ENCODE measurements at regions not wholly inside any gene's neighbourhood (a gene's known extent, or its start where the extent isn't known, plus 50 kb on each side); places are given as distances from the start of the nearest gene placed in this dataset.

- peaks cover 7% of the 10 kb centered on the region for H3K4me1 ChIP-seq (ENCODE audit: control insufficient read depth, insufficient read depth, low read length)
- H3K27me3 ChIP-seq (ENCODE audit: control insufficient read depth, insufficient read depth, low read length), result no peaks in the 10 kb centered on the region
- no peak overlapping the region for H3K4me3 ChIP-seq (ENCODE audit: low read length)
- no peaks in the 10 kb centered on the region for H3K9me3 ChIP-seq (replicated peaks; ENCODE audit: low read length)
- no peak overlapping the region for H3K4me2 ChIP-seq (ENCODE audit: low read length)
- no peaks in the 10 kb centered on the region for H3K36me3 ChIP-seq (ENCODE audit: insufficient read depth, low read length)
- no peak overlapping the region for H3K9ac ChIP-seq (ENCODE audit: low read depth, low read length)
These were observed 80.1 kb downstream of the CD164 start for GRCh38 chr6:109302176-109302575.

DNA sequence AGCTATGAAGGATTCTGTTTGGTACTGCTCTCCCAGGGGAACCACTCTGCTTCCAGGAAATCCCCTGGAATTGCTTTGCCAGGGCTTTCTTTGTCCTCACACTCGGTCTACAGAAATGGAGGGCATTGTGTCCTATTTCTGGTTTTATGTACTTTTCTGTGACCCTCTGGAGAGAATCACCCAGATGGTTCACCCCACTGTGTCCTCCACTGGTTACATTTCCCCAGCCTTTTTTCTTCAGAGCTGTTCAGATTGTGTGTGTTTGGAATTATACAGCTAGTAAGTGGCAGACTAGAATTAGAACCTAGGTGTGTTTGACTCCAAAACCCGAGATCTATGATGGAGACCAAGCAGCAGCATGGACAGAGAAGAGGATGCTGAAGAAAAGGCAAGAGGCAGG, 80.8 kb downstream of the CD164 start:
- H3K9me3 ChIP-seq (replicated peaks; ENCODE audit: low read length), result no peaks in the 10 kb centered on the region
- no peaks in the 10 kb centered on the region for H3K36me3 ChIP-seq (ENCODE audit: insufficient read depth, low read length)
- H3K9ac ChIP-seq (ENCODE audit: low read depth, low read length), result no peak overlapping the region
- H3K4me2 ChIP-seq (ENCODE audit: low read length), result no peak overlapping the region
- no peak overlapping the region for H3K4me3 ChIP-seq (ENCODE audit: low read length)
- H3K4me1 ChIP-seq (ENCODE audit: control insufficient read depth, insufficient read depth, low read length), result peaks cover 7% of the 10 kb centered on the region
- no peaks in the 10 kb centered on the region for H3K27me3 ChIP-seq (ENCODE audit: control insufficient read depth, insufficient read depth, low read length)

DNA sequence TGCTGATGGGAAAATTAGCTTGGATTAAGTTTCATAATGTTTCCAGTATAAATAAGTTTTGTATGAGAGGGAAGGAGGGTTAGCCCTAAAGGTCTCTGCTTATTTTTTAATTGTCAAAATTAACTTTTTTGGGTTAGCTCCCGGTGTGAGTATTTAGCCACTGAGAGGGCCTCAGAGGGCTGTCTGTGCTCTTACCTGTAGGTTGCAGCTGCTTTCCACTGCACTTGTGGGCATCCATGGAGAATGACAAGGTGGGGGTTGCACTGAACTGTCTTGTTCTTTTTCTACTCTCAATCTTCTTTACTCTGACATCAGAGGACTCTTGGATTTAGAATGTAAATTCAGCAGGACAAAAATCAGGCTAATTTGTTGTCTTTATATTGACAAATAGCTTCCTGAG, 81.4 kb downstream of the CD164 start:
- Histone ChIP-seq H3K4me1 (ENCODE audit: control insufficient read depth, insufficient read depth, low read length) (peaks cover 7% of the 10 kb centered on the region), H3K4me3 (ENCODE audit: low read length) (no peak overlapping the region), H3K4me2 (ENCODE audit: low read length) (no peak overlapping the region)

GRCh38 chr6:109299776-109300564, 82.3 kb downstream of the CD164 start:
- H3K9me3 ChIP-seq (replicated peaks; ENCODE audit: low read length), result no peaks in the 10 kb centered on the region
- H3K4me3 ChIP-seq (ENCODE audit: low read length), result no peak overlapping the region
- H3K4me1 ChIP-seq (ENCODE audit: control insufficient read depth, insufficient read depth, low read length), result peaks cover 7% of the 10 kb centered on the region
- no peak overlapping the region for H3K4me2 ChIP-seq (ENCODE audit: low read length)
- H3K9ac ChIP-seq (ENCODE audit: low read depth, low read length), result no peak overlapping the region
- H3K27me3 ChIP-seq (ENCODE audit: control insufficient read depth, insufficient read depth, low read length), result no peaks in the 10 kb centered on the region
- H3K36me3 ChIP-seq (ENCODE audit: insufficient read depth, low read length), result no peaks in the 10 kb centered on the region

More for the DNA sequence above, 81.4 kb downstream of the CD164 start:
- Histone ChIP-seq H3K36me3 (ENCODE audit: insufficient read depth, low read length) (no peaks in the 10 kb centered on the region), H3K9me3 (replicated peaks; ENCODE audit: low read length) (no peaks in the 10 kb centered on the region), H3K27me3 (ENCODE audit: control insufficient read depth, insufficient read depth, low read length) (no peaks in the 10 kb centered on the region), H3K9ac (ENCODE audit: low read depth, low read length) (no peak overlapping the region)

DNA sequence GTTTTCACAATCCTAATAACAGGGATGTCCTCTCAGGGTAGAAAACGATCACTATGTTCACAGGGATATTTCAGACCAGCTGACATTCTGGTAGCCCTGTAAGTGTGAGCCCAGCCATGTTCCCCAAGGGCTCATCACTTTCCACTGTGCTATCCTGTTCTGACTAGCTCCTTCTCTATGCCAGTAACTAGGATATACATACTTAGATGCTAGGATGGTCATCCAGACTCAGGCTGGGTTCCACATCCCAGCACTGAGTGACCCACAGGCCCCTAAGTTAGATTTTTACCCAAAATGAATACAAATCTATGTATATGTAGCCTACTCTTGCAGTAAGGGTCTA, 83.0 kb downstream of the CD164 start:
- Histone ChIP-seq H3K27me3 (ENCODE audit: control insufficient read depth, insufficient read depth, low read length) (no peaks in the 10 kb centered on the region), H3K9me3 (replicated peaks; ENCODE audit: low read length) (no peaks in the 10 kb centered on the region), H3K4me2 (ENCODE audit: low read length) (no peak overlapping the region), H3K4me3 (ENCODE audit: low read length) (no peak overlapping the region), H3K4me1 (ENCODE audit: control insufficient read depth, insufficient read depth, low read length) (peaks cover 3% of the 10 kb centered on the region), H3K9ac (ENCODE audit: low read depth, low read length) (no peak overlapping the region), H3K36me3 (ENCODE audit: insufficient read depth, low read length) (no peaks in the 10 kb centered on the region)

DNA sequence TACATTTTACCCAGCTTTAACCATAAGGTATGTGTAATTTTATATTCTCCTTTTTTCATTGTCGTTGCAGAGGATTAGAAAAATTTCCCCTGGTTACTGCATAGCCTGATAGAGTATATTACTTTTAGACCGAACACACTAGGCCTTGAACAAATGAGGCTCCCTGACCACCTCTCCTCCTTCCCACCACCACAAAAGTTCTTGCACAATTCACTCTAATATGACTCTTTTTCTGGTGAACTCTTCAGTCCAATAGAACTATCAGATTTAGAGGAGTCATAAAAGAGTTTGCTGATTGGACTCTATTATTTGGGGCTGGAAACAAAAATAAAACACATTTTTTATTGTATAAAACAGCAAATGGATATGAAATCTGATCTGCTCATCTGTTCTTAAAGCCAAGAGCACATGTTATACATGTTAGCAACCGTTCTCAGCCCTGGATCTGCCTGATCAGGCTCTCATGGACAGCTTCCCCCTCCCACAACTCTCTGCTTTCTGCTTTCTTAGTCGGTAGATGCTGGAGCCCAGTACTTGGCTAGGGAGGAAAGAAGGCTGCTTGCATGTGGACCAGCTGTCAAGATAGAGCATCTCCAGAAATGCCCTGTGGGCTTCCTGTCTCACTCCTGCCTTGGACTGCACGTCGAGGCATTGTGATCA, 83.5 kb downstream of the CD164 start:
- Histone ChIP-seq H3K9me3 (replicated peaks; ENCODE audit: low read length) (no peaks in the 10 kb centered on the region), H3K36me3 (ENCODE audit: insufficient read depth, low read length) (no peaks in the 10 kb centered on the region), H3K4me1 (ENCODE audit: control insufficient read depth, insufficient read depth, low read length) (no peaks in the 10 kb centered on the region)

DNA sequence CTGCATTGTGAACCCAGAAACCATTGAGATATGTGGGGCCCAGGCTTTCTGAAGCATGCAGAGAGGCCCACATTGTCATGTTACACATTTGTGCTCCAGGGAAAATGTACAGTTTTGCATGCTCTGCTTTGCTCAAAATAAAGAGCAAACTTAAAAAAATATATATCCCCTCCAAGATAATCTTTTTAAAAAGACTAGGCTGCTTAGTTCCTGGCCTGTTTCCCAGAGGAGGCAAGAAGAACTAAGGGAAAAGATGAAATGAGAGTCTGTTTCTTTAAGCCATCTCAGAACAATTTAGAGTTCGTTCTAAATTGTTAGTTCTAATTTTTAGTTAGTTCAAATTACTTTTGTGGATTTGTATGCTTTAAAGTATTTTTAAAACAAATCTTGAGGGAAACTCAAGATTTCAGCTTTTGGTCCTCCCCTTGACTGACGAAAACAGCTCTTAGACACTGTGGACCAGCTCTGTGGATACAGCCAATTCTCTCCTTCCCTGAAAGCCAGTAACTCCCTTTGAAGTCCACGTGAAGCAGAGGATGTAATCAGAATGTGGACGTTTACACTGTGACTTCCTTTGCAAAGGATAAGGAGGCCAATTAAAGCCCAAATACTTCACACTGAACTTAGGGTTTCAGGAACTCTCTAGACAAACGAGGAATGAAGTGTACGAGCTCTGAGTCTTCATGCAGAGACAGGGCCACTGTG, 84.7 kb downstream of the CD164 start:
- no peak overlapping the region for H3K9ac ChIP-seq (ENCODE audit: low read depth, low read length)
- no peak overlapping the region for H3K4me2 ChIP-seq (ENCODE audit: low read length)
- no peaks in the 10 kb centered on the region for H3K27me3 ChIP-seq (ENCODE audit: control insufficient read depth, insufficient read depth, low read length)
- H3K4me3 ChIP-seq (ENCODE audit: low read length), result no peak overlapping the region
- H3K4me1 ChIP-seq (ENCODE audit: control insufficient read depth, insufficient read depth, low read length), result no peaks in the 10 kb centered on the region
- H3K9me3 ChIP-seq (replicated peaks; ENCODE audit: low read length), result no peaks in the 10 kb centered on the region
- no peaks in the 10 kb centered on the region for H3K36me3 ChIP-seq (ENCODE audit: insufficient read depth, low read length)

More for the DNA sequence above, 83.5 kb downstream of the CD164 start:
- H3K9ac ChIP-seq (ENCODE audit: low read depth, low read length), result no peak overlapping the region
- H3K4me2 ChIP-seq (ENCODE audit: low read length), result no peak overlapping the region
- H3K27me3 ChIP-seq (ENCODE audit: control insufficient read depth, insufficient read depth, low read length), result no peaks in the 10 kb centered on the region
- no peak overlapping the region for H3K4me3 ChIP-seq (ENCODE audit: low read length)

DNA sequence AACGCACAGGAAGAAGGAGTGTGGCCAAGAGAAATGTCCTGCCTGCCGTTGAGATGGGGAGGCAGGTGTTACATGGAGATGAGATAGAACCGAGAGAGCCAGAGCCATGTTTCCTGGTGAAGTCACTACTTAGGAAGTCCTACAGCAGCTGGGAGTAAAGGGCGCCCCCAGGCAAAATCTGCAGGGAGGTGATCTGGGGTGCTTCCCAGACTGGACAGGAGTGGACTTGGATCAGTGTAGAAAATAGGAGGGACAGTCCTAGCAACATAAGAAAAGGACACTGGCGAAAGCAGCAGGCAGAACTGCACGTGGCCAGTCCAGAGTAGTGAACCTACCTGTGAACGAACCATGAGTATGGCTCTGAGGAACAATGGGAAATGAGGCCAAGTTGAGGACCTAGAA, 85.3 kb downstream of the CD164 start:
- Histone ChIP-seq H3K36me3 (ENCODE audit: insufficient read depth, low read length) (no peaks in the 10 kb centered on the region), H3K4me2 (ENCODE audit: low read length) (no peak overlapping the region), H3K4me1 (ENCODE audit: control insufficient read depth, insufficient read depth, low read length) (no peaks in the 10 kb centered on the region), H3K9ac (ENCODE audit: low read depth, low read length) (no peak overlapping the region), H3K9me3 (replicated peaks; ENCODE audit: low read length) (no peaks in the 10 kb centered on the region), H3K4me3 (ENCODE audit: low read length) (no peak overlapping the region), H3K27me3 (ENCODE audit: control insufficient read depth, insufficient read depth, low read length) (no peaks in the 10 kb centered on the region)

- no peak overlapping the region for H3K4me3 ChIP-seq (ENCODE audit: low read length)
- no peaks in the 10 kb centered on the region for H3K27me3 ChIP-seq (ENCODE audit: control insufficient read depth, insufficient read depth, low read length)
- H3K36me3 ChIP-seq (ENCODE audit: insufficient read depth, low read length), result no peaks in the 10 kb centered on the region
- H3K4me2 ChIP-seq (ENCODE audit: low read length), result no peak overlapping the region
- H3K9ac ChIP-seq (ENCODE audit: low read depth, low read length), result no peak overlapping the region
- H3K4me1 ChIP-seq (ENCODE audit: control insufficient read depth, insufficient read depth, low read length), result no peaks in the 10 kb centered on the region
- H3K9me3 ChIP-seq (replicated peaks; ENCODE audit: low read length), result no peaks in the 10 kb centered on the region
These were observed 85.8 kb downstream of the CD164 start for GRCh38 chr6:109296452-109296851.

DNA sequence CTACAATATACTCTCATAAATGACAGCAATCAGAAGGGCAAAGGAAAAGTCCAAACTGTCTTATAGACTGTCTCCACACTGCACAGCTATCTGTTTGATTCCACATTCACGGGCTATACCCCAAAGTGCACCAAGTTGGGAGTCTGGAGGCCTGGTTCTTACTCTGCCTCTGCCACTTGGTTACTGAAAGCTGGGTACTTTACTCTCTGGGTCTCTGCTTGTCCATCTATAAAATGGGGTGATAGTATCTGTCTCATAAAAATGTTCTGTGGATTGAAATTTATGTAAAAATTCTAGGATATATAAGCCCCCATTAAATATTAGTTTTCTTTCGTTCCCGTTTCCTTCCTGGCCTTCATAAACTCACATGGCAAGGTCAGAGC, 86.5 kb downstream of the CD164 start:
- no peaks in the 10 kb centered on the region for H3K36me3 ChIP-seq (ENCODE audit: insufficient read depth, low read length)
- H3K4me1 ChIP-seq (ENCODE audit: control insufficient read depth, insufficient read depth, low read length), result no peaks in the 10 kb centered on the region
- no peak overlapping the region for H3K9ac ChIP-seq (ENCODE audit: low read depth, low read length)
- no peak overlapping the region for H3K4me3 ChIP-seq (ENCODE audit: low read length)
- no peak overlapping the region for H3K4me2 ChIP-seq (ENCODE audit: low read length)
- no peaks in the 10 kb centered on the region for H3K9me3 ChIP-seq (replicated peaks; ENCODE audit: low read length)
- no peaks in the 10 kb centered on the region for H3K27me3 ChIP-seq (ENCODE audit: control insufficient read depth, insufficient read depth, low read length)

- Histone ChIP-seq H3K9me3 (replicated peaks; ENCODE audit: low read length) (no peaks in the 10 kb centered on the region), H3K27me3 (ENCODE audit: control insufficient read depth, insufficient read depth, low read length) (no peaks in the 10 kb centered on the region), H3K4me3 (ENCODE audit: low read length) (no peak overlapping the region), H3K9ac (ENCODE audit: low read depth, low read length) (no peak overlapping the region), H3K4me1 (ENCODE audit: control insufficient read depth, insufficient read depth, low read length) (no peaks in the 10 kb centered on the region), H3K36me3 (ENCODE audit: insufficient read depth, low read length) (no peaks in the 10 kb centered on the region), H3K4me2 (ENCODE audit: low read length) (no peak overlapping the region)
These were observed 87.0 kb downstream of the CD164 start for GRCh38 chr6:109295109-109295773.
